ENCODE measurements at regions not wholly inside any gene's neighbourhood (a gene's known extent, or its start where the extent isn't known, plus 50 kb on each side); places are given as distances from the start of the nearest gene placed in this dataset.

DNA sequence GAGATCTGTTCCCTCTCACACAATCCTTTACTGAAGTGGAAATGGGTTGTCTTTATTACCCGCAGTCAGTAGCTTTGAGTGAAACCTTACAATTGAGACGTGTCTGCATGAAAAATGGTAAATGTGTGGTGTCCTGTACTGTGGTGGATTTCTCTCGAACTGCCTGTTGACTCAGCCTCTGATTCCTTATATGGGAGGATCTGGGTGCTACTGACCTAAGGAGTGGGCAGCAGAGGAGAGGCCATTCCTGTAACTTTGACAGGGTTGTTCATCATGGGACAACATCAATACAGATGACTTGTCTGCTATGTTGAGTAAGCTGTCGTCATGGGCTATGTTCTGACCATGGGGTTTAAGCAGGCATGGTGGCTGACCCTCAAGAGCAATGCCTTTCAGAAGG lies 159.6 kb upstream of the WDR1 start:
- TF ChIP-seq CTCF (IDR thresholded peaks at IDR 0.05) (no peak), POLR2A (IDR thresholded peaks at IDR 0.05) (no peak), POLR2AphosphoS5 (IDR thresholded peaks at IDR 0.05; ENCODE audit: insufficient read depth in 1 of 2, low read depth in 1 of 2) (no peak)

Data from vagina (tissue), 2 donors.